HCT116 (cell line): ENCODE measurements at regions not wholly inside any gene's neighbourhood (a gene's known extent, or its start where the extent isn't known, plus 50 kb on each side); places are given as distances from the start of the nearest gene placed in this dataset.

Experiments
- ATAC-seq: fragments of 200-7000 bp; cut with Tn5 transposase; 2 replicates; pipeline ENCODE4 v1.9.1; 2020; ENCODE audit warnings: mild to moderate bottlenecking, moderate library complexity
- BruUV-seq: library from RNA; stranded (reverse); fragments of 400-500 nt; replicated peaks from 2 replicates; lab custom pipeline; 2021; lab: Mats Ljungman, UMichigan
- CTCF ChIA-PET: fragments of 300-600 bp; sonication (Branson Sonifier 250); formaldehyde crosslinking; loops from one replicate; lab custom pipeline; 2021; ENCODE audit warnings: antibody characterized with exemption; lab: Charles Lee
- POLR2A ChIA-PET: fragments of 300-600, 350-600 bp; sonication (Branson Sonifier 250); formaldehyde crosslinking; loops from one replicate; lab custom pipeline; 2021; ENCODE audit warnings: antibody characterized with exemption; lab: Charles Lee
- RAD21 ChIA-PET, 2 experiments: fragments of 300-600 bp; sonication (Branson Sonifier 250); formaldehyde crosslinking; loops; one replicate each; lab custom pipeline; 2023; ENCODE audit warnings: low total read pairs in 2 of 2; ENCODE audit not compliant: uncharacterized antibody in 2 of 2, unreplicated experiment in 2 of 2, low non-redundant PET in 1 of 2; lab: Charles Lee
- DNase-seq: peaks from one replicate; pipeline ENCODE4 v3.0.0-alpha.2; 2010; ENCODE audit warnings: low read depth, low spot score
- H2AFZ ChIP-seq: fragments of 200-600 bp; shearing (Covaris generic), sonication (generic); 2 replicates; pipeline ENCODE4 v1.6.1; 2017; ENCODE audit warnings: low read depth, mixed run types, mixed read lengths, antibody characterized with exemption, low read length; ENCODE audit not compliant: poor library complexity, severe bottlenecking
- H3K27ac ChIP-seq: 2 replicates; pipeline ENCODE4 v1.5.1; 2012; ENCODE audit warnings: low read depth, low read length
- H3K27me3 ChIP-seq: fragments of 200-600 bp; sonication (generic); 2 replicates; pipeline ENCODE4 v1.6.1; 2016; ENCODE audit warnings: mixed run types, low read length, mixed read lengths; ENCODE audit not compliant: insufficient read depth
- H3K36me3 ChIP-seq, 2 experiments: fragments of 200-500 bp in 1 of 2; fragments of 200-600 bp in 1 of 2; sonication (Bioruptor generic) in 1 of 2; sonication (generic) in 1 of 2; 2 replicates each; pipeline versions ENCODE4 v1.5.1 to v1.6.1; 2014 to 2016; ENCODE audit warnings: low read length in 2 of 2, inconsistent platforms in 1 of 2, mixed read lengths in 1 of 2, mixed run types in 1 of 2; ENCODE audit not compliant: insufficient read depth in 2 of 2, control insufficient read depth in 1 of 2
- H3K4me1 ChIP-seq, 2 experiments: fragments of 200-600 bp in 1 of 2; sonication (generic) in 1 of 2; 2 replicates each; pipeline versions ENCODE4 v1.5.1 to v1.6.1; 2012 to 2017; ENCODE audit warnings: low read length in 2 of 2, inconsistent platforms in 1 of 2, mild to moderate bottlenecking in 1 of 2, mixed read lengths in 1 of 2, mixed run types in 1 of 2, moderate library complexity in 1 of 2; ENCODE audit not compliant: insufficient read depth in 2 of 2, control insufficient read depth in 1 of 2
- H3K4me2 ChIP-seq: fragments of 200-600 bp; sonication (generic); 2 replicates; pipeline ENCODE4 v1.6.1; 2017; ENCODE audit warnings: mixed run types, low read length, mixed read lengths
- H3K4me3 ChIP-seq, 2 experiments: fragments of 200-600 bp in 1 of 2; sonication (generic) in 1 of 2; replicated peaks in 1 of 2; 2 replicates each; pipeline ENCODE4 v1.5.1; 2011 to 2016; ENCODE audit warnings: low read length in 2 of 2, control low read depth in 1 of 2, low read depth in 1 of 2, mild to moderate bottlenecking in 1 of 2, mixed read lengths in 1 of 2, mixed run types in 1 of 2
- H3K79me2 ChIP-seq: fragments of 200-600 bp; sonication (generic); 2 replicates; pipeline ENCODE4 v1.6.1; 2017; ENCODE audit warnings: mild to moderate bottlenecking, mixed run types, low read length, moderate library complexity, mixed read lengths; ENCODE audit not compliant: insufficient read depth
- H3K9ac ChIP-seq: fragments of 200-600 bp; sonication (generic); 2 replicates; pipeline ENCODE4 v1.6.1; 2016; ENCODE audit warnings: low read length, mixed read lengths
- H3K9me2 ChIP-seq: fragments of 200-600 bp; sonication (generic), shearing (Covaris generic); 2 replicates; pipeline ENCODE4 v1.6.1; 2017; ENCODE audit warnings: mixed run types, mild to moderate bottlenecking, moderate library complexity; ENCODE audit not compliant: insufficient read depth
- H3K9me3 ChIP-seq, 2 experiments: fragments of 200-500 bp in 1 of 2; fragments of 200-600 bp in 1 of 2; sonication (Bioruptor generic) in 1 of 2; sonication (generic) in 1 of 2; 2 replicates each; pipeline ENCODE4 v1.6.1; 2014 to 2017; ENCODE audit warnings: low read length in 2 of 2, mixed read lengths in 2 of 2, inconsistent platforms in 1 of 2, low read depth in 1 of 2, mild to moderate bottlenecking in 1 of 2, mixed run types in 1 of 2, moderate library complexity in 1 of 2; ENCODE audit not compliant: control insufficient read depth in 1 of 2, insufficient read depth in 1 of 2
- H4K20me1 ChIP-seq: fragments of 200-600 bp; sonication (generic), shearing (Covaris generic); 2 replicates; pipeline ENCODE4 v1.6.1; 2017; ENCODE audit warnings: mixed run types, mild to moderate bottlenecking, moderate library complexity; ENCODE audit not compliant: insufficient read depth
- CEBPB ChIP-seq: IDR thresholded peaks from 2 replicates; pipeline ENCODE4 v1.6.1; 2012; ENCODE audit warnings: low read depth
- CTCF ChIP-seq, 3 experiments: fragments of 200-600 bp in 1 of 3; sonication (generic) in 1 of 3; IDR thresholded peaks in 2 of 3; conservative IDR thresholded peaks in 1 of 3; 2 replicates each; pipeline ENCODE4 v1.5.1; 2012 to 2017; ENCODE audit warnings: low read depth in 2 of 3, low read length in 2 of 3, antibody characterized with exemption in 1 of 3, borderline replicate concordance in 1 of 3, control low read depth in 1 of 3, mild to moderate bottlenecking in 1 of 3, mixed read lengths in 1 of 3, mixed run types in 1 of 3, moderate library complexity in 1 of 3; ENCODE audit not compliant: insufficient read depth in 1 of 3
- EGR1 ChIP-seq: IDR thresholded peaks from 2 replicates; pipeline ENCODE4 v1.6.1; 2012; ENCODE audit warnings: low read depth
- EZH2 ChIP-seq: fragments of 200-600 bp; sonication (generic); IDR thresholded peaks from 2 replicates; pipeline ENCODE4 v1.6.1; 2017; ENCODE audit warnings: antibody characterized with exemption, mixed run types
- EZH2phosphoT487 ChIP-seq: fragments of 200-600 bp; IDR thresholded peaks from 2 replicates; pipeline ENCODE4 v1.6.1; 2018; ENCODE audit warnings: antibody characterized with exemption, borderline replicate concordance
- FOSL1 ChIP-seq: IDR thresholded peaks from 2 replicates; pipeline ENCODE4 v1.6.1; 2012; ENCODE audit warnings: low read depth
- JUND ChIP-seq: IDR thresholded peaks from 2 replicates; pipeline ENCODE4 v1.6.1; 2012
- POLR2AphosphoS5 ChIP-seq: IDR thresholded peaks from 2 replicates; pipeline ENCODE4 v1.6.1; 2011; ENCODE audit warnings: mild to moderate bottlenecking, low read depth, low read length, moderate library complexity
- RAD21 ChIP-seq: IDR thresholded peaks from 2 replicates; pipeline ENCODE4 v1.6.1; 2012; ENCODE audit warnings: low read depth, mild to moderate bottlenecking
- REST ChIP-seq: IDR thresholded peaks from 2 replicates; pipeline ENCODE4 v1.6.1; 2012; ENCODE audit warnings: low read depth
- SIN3A ChIP-seq: IDR thresholded peaks from 2 replicates; pipeline ENCODE4 v1.6.1; 2012; ENCODE audit warnings: low read depth
- SP1 ChIP-seq: IDR thresholded peaks from 2 replicates; pipeline ENCODE4 v1.6.1; 2012; ENCODE audit warnings: low read depth
- SRF ChIP-seq: IDR thresholded peaks from 2 replicates; pipeline ENCODE4 v1.6.1; 2012; ENCODE audit warnings: low read depth
- TCF7L2 ChIP-seq: IDR thresholded peaks from 2 replicates; pipeline ENCODE4 v1.7.0; 2011; ENCODE audit warnings: borderline replicate concordance, inconsistent platforms; ENCODE audit not compliant: insufficient read depth, insufficient read length; ENCODE audit errors: extremely low read depth
- YY1 ChIP-seq: IDR thresholded peaks from 2 replicates; pipeline ENCODE4 v1.6.1; 2011; ENCODE audit warnings: low read length, low read depth, moderate library complexity, mild to moderate bottlenecking; ENCODE audit not compliant: insufficient replicate concordance; ENCODE audit errors: extremely low read depth
- ZBTB33 ChIP-seq: IDR thresholded peaks from 2 replicates; pipeline ENCODE4 v1.6.1; 2011; ENCODE audit warnings: mild to moderate bottlenecking, low read length, moderate library complexity; ENCODE audit not compliant: insufficient replicate concordance; ENCODE audit errors: extremely low read depth
- ZFX ChIP-seq: fragments of 450-650 bp; IDR thresholded peaks from 2 replicates; pipeline ENCODE4 v1.6.1; 2017
- ZNF274 ChIP-seq: fragments of 200-500 bp; sonication (Bioruptor generic); IDR thresholded peaks from 2 replicates; pipeline ENCODE4 v1.6.1; 2014; ENCODE audit warnings: mild to moderate bottlenecking, low read depth, low read length, inconsistent platforms
- intact Hi-C: fragments of 100-400 bp; cut with micrococcal nuclease; formaldehyde crosslinking; loops from 2 replicates; pipeline ENCODE4 v1.10.0; 2022
- TF ChIP-seq, protein P1 (sequence below): IDR thresholded peaks from 2 replicates; pipeline ENCODE4 v1.6.1; 2012
- TF ChIP-seq, protein P2 (sequence below): IDR thresholded peaks from 2 replicates; pipeline ENCODE4 v1.6.1; 2012

DNA sequence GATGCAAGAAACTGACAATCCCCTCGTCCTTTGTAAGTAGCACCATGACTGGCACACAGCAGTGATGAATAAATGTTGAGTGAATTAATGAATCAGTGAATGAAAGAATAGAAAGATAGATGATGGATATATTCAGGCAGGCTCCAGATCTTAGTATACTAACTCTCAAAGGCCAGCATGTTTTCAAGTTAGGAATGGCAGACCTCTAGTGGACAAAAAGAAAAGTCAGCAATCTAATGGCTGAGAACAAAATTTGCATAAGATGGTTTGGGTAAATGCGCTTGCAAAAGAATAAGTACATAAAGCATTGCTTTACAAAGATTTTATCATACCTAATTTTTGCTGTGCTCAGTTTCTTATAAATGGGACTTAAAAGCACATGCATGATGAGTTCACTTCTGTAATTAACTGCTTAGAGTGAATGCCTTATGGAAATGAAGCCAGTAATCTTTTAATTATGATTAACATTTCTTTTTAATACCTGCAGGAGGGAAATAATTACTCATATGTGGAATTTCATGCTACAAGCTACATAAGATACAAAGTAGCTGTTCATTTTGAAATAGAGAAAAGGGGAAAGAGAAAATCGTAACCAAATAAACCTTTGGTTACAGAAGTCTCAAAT, 126.9 kb upstream of the GPRIN3 start:
- H3K9ac ChIP-seq: no peak overlapping the region
- no peaks in the 10 kb centered on the region for H3K9me3 ChIP-seq
- no peaks in the 10 kb centered on the region for H3K79me2 ChIP-seq
- ChIA-PET CTCF (interaction anchor here (1.9 to 2.2 kb wide), 2 partner anchors 8 to 208 kb away, joined by 4 to 11 read pairs; no protein-coding TSS in a partner anchor), RAD21 (no interaction called here), POLR2A (no interaction called here)
- BruUV-seq: no TSS peak
- H4K20me1 ChIP-seq: no peaks in the 10 kb centered on the region
- H3K36me3 ChIP-seq: no peaks in the 10 kb centered on the region
- H3K4me3 ChIP-seq: no peak overlapping the region
- H2AFZ ChIP-seq: no peak overlapping the region
- no peak overlapping the region for H3K4me2 ChIP-seq
- H3K27ac ChIP-seq: no peak overlapping the region
- intact Hi-C loops: loop anchor here (1.0 to 10.0 kb wide), 3 partner anchors 180 to 276 kb away; no protein-coding TSS in a partner anchor
- H3K9me2 ChIP-seq: no peaks in the 10 kb centered on the region
- DNase-seq (peak; percentile 18), ATAC-seq (peak; percentile 60)
- H3K4me1 ChIP-seq: peaks cover 0 to 6% of the 10 kb centered on the region in 2 experiments; a peak in 1 of 4 replicates
- H3K27me3 ChIP-seq: no peaks in the 10 kb centered on the region
- TF ChIP-seq CTCF (IDR thresholded peaks at IDR 0.05 in 2 of 3, conservative IDR thresholded peaks at IDR 0.05 in 1 of 3; ENCODE audit: borderline replicate concordance in 1 of 3, insufficient read depth in 1 of 3, low read depth in 2 of 3, low read length in 2 of 3) (peak; percentile 63 to 77 (median 76)), CEBPB (0 out of 2 replicates have a peak, but pooled peaks have one; percentile 21), ZNF274 (no peak), TCF7L2 (no peak), POLR2AphosphoS5 (no peak), FOSL1 (no peak), SRF (no peak), REST (no peak), EZH2phosphoT487 (no peak), RAD21 (peak; percentile 79), ZFX (no peak), EZH2 (no peak), EGR1 (no peak), SP1 (no peak), SIN3A (no peak), YY1 (no peak), ZBTB33 (no peak), JUND (no peak)
- TF ChIP-seq, protein P1, sequence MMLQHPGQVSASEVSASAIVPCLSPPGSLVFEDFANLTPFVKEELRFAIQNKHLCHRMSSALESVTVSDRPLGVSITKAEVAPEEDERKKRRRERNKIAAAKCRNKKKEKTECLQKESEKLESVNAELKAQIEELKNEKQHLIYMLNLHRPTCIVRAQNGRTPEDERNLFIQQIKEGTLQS: no peak
- TF ChIP-seq, protein P2, sequence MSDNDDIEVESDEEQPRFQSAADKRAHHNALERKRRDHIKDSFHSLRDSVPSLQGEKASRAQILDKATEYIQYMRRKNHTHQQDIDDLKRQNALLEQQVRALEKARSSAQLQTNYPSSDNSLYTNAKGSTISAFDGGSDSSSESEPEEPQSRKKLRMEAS: no peak
